GM13976 (cell line): ENCODE measurements at regions not wholly inside any gene's neighbourhood (a gene's known extent, or its start where the extent isn't known, plus 50 kb on each side); places are given as distances from the start of the nearest gene placed in this dataset.
"Not testable (repeated sequence)": the region's sequence is repeated elsewhere in the genome, so short reads cannot be mapped to it uniquely, and the experiment has no call there.

Experiments
- DNase-seq: peaks from one replicate; pipeline ENCODE4 v3.0.0; 2012; ENCODE audit warnings: low spot score
- CTCF ChIP-seq: IDR thresholded peaks from 2 replicates; pipeline ENCODE4 v1.5.1; 2012; ENCODE audit warnings: borderline replicate concordance, mild to moderate bottlenecking; ENCODE audit not compliant: insufficient read depth; ENCODE audit errors: extremely low read depth, missing control alignments, control extremely low read depth
- in situ Hi-C: fragments of 300-500 bp; cut with MboI; formaldehyde crosslinking; loops from one replicate; pipeline ENCODE4 v1.12.0; 2022; ENCODE audit warnings: low sequenced_read_pairs, mixed read lengths, inconsistent platforms; ENCODE audit not compliant: unreplicated experiment

GRCh38 chr3:78260388-78260787 lies 1220.5 kb downstream of the ROBO2 start:
- no peak for DNase-seq
- TF ChIP-seq CTCF: no peak
- in situ Hi-C loops: no loop called here

- DNase-seq: not testable (repeated sequence)
Observed at GRCh38 chr3:78266550-78266949, 1226.7 kb downstream of the ROBO2 start.

GRCh38 chr3:78267235-78267634 lies 1227.3 kb downstream of the ROBO2 start:
- in situ Hi-C loops: no loop called here
- no peak for DNase-seq
- no peak for TF ChIP-seq CTCF

More at GRCh38 chr3:78266550-78266949, 1226.7 kb downstream of the ROBO2 start:
- in situ Hi-C loops: not testable (repeated sequence)

- TF ChIP-seq CTCF: no peak
- no peak for DNase-seq
- in situ Hi-C loops: no loop called here
Observed at GRCh38 chr3:78268087-78268486, 1228.2 kb downstream of the ROBO2 start.

GRCh38 chr3:78268716-78269668 lies 1229.1 kb downstream of the ROBO2 start:
- DNase-seq: no peak
- TF ChIP-seq CTCF: no peak
- in situ Hi-C loops: no loop called here

- in situ Hi-C loops: no loop called here
- no peak for DNase-seq
- TF ChIP-seq CTCF: no peak
Observed at GRCh38 chr3:78273326-78273725, 1233.4 kb downstream of the ROBO2 start.

- TF ChIP-seq CTCF: no peak
- in situ Hi-C loops: no loop called here
- DNase-seq: no peak
Observed at GRCh38 chr3:78274475-78275065, 1234.7 kb downstream of the ROBO2 start.
